SU-DHL-6 (cell line): ENCODE measurements at regions not wholly inside any gene's neighbourhood (a gene's known extent, or its start where the extent isn't known, plus 50 kb on each side); places are given as distances from the start of the nearest gene placed in this dataset.

Source experiments
- H2AFZ ChIP-seq: fragments of 200-600 bp; sonication (generic); 2 replicates; pipeline ENCODE4 v1.6.1; 2014; ENCODE audit warnings: low read depth, mild to moderate bottlenecking, moderate library complexity, mixed read lengths, antibody characterized with exemption, low read length; ENCODE audit not compliant: severe bottlenecking
- H3F3A ChIP-seq: fragments of 200-600 bp; shearing (Covaris generic); 2 replicates; pipeline ENCODE4 v1.6.0; 2016; ENCODE audit warnings: antibody characterized with exemption, mild to moderate bottlenecking; ENCODE audit not compliant: insufficient read depth
- H3K27ac ChIP-seq: fragments of 200-600 bp; sonication (generic); 2 replicates; pipeline ENCODE4 v1.5.1; 2016; ENCODE audit warnings: low read depth, mild to moderate bottlenecking, low read length, moderate library complexity, mixed read lengths
- H3K27me3 ChIP-seq: fragments of 200-600 bp; sonication (generic), shearing (Covaris generic); 2 replicates; pipeline ENCODE4 v1.6.0; 2014; ENCODE audit warnings: mild to moderate bottlenecking, low read length
- H3K36me3 ChIP-seq: fragments of 200-600 bp; sonication (generic); 2 replicates; pipeline ENCODE4 v1.6.1; 2014; ENCODE audit warnings: mild to moderate bottlenecking, low read length, mixed read lengths
- H3K4me2 ChIP-seq: fragments of 300-600, 200-600 bp; shearing (Covaris generic), sonication (generic); 2 replicates; pipeline ENCODE4 v1.6.0; 2014; ENCODE audit warnings: low read length, low read depth, mild to moderate bottlenecking; ENCODE audit not compliant: poor library complexity, severe bottlenecking
- H3K4me3 ChIP-seq: fragments of 200-600 bp; sonication (generic); 2 replicates; pipeline ENCODE4 v1.5.1; 2014; ENCODE audit warnings: antibody characterized with exemption, low read length, mild to moderate bottlenecking, mixed read lengths; ENCODE audit not compliant: insufficient read depth, poor library complexity, severe bottlenecking
- H3K79me2 ChIP-seq: fragments of 200-600 bp; sonication (generic); 2 replicates; pipeline ENCODE4 v1.6.1; 2014; ENCODE audit warnings: mild to moderate bottlenecking, low read length, moderate library complexity; ENCODE audit not compliant: insufficient read depth
- H3K9ac ChIP-seq: fragments of 200-600 bp; sonication (generic); 2 replicates; pipeline ENCODE4 v1.7.0; 2014; ENCODE audit warnings: mild to moderate bottlenecking, low read length
- H3K9me2 ChIP-seq: fragments of 200-600 bp; sonication (generic); replicated peaks from 2 replicates; pipeline ENCODE4 v1.6.1; 2014; ENCODE audit warnings: low read length; ENCODE audit not compliant: insufficient read depth
- H3K9me3 ChIP-seq: fragments of 200-600 bp; sonication (generic); 2 replicates; pipeline ENCODE4 v1.6.1; 2014; ENCODE audit warnings: low read length, mixed read lengths; ENCODE audit not compliant: insufficient read depth
- H4K20me1 ChIP-seq: fragments of 200-600 bp; sonication (generic); 2 replicates; pipeline ENCODE4 v1.6.1; 2014; ENCODE audit warnings: low read depth, mild to moderate bottlenecking, antibody characterized with exemption, low read length, moderate library complexity, mixed read lengths
- CTCF ChIP-seq: fragments of 200-600 bp; sonication (generic); IDR thresholded peaks from one replicate; pipeline ENCODE4 v1.5.1; 2017; ENCODE audit warnings: antibody characterized with exemption, mild to moderate bottlenecking, low read length, moderate library complexity; ENCODE audit not compliant: insufficient read depth, poor library complexity, severe bottlenecking
- EZH2phosphoT487 ChIP-seq: fragments of 200-600 bp; sonication (generic), shearing (Covaris generic); conservative IDR thresholded peaks from 2 replicates; pipeline ENCODE4 v1.6.1; 2018; ENCODE audit warnings: mild to moderate bottlenecking, antibody characterized with exemption, low read length, moderate library complexity, mixed read lengths

GRCh38 chr4:179544496-179544895, 2102.3 kb upstream of the AGA start:
- no peak overlapping the region for H3K4me2 ChIP-seq
- no peaks in the 10 kb centered on the region for H4K20me1 ChIP-seq
- H3K36me3 ChIP-seq = no peaks in the 10 kb centered on the region

GRCh38 chr4:179552131-179552530, 2109.9 kb upstream of the AGA start:
- no peak overlapping the region for H3K27ac ChIP-seq
- H3K9me2 ChIP-seq = no peaks in the 10 kb centered on the region
- H3K4me2 ChIP-seq = no peak overlapping the region
- no peaks in the 10 kb centered on the region for H3K79me2 ChIP-seq
- no peak overlapping the region for H3K9ac ChIP-seq
- H3K4me3 ChIP-seq = no peak overlapping the region
- no peaks in the 10 kb centered on the region for H4K20me1 ChIP-seq
- TF ChIP-seq EZH2phosphoT487 (no peak), CTCF (no peak)
- no peaks in the 10 kb centered on the region for H3F3A ChIP-seq
- H3K9me3 ChIP-seq = no peaks in the 10 kb centered on the region
- no peaks in the 10 kb centered on the region for H3K36me3 ChIP-seq
- H3K27me3 ChIP-seq = no peaks in the 10 kb centered on the region
- no peak overlapping the region for H2AFZ ChIP-seq

More at GRCh38 chr4:179544496-179544895, 2102.3 kb upstream of the AGA start:
- TF ChIP-seq CTCF (no peak), EZH2phosphoT487 (no peak)
- H3K9me3 ChIP-seq = no peaks in the 10 kb centered on the region
- no peak overlapping the region for H3K27ac ChIP-seq
- H3F3A ChIP-seq = no peaks in the 10 kb centered on the region
- H3K9me2 ChIP-seq = no peaks in the 10 kb centered on the region
- no peak overlapping the region for H3K9ac ChIP-seq
- H3K4me3 ChIP-seq = no peak overlapping the region
- H2AFZ ChIP-seq = no peak overlapping the region
- H3K79me2 ChIP-seq = no peaks in the 10 kb centered on the region
- H3K27me3 ChIP-seq = no peaks in the 10 kb centered on the region

DNA sequence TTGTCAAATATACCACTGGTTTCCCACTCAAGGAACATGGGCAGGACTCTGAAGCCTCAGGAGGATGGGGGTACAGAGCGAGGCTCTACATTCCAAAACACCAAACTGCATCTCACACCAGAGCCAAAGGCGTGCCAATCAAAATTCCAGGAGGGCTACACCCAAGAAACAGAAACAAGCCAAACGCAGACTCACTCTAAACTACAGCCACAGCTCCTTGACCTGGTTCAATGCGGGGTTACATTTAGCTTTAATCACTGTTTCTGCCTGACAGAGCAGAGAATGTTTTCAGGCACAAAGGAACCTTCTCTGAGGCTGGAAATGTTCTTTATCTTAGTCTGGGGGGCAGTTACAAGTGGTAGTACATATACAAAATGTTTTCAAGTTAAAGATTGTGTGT, 2121.5 kb upstream of the AGA start:
- Histone ChIP-seq H3K27me3 (no peaks in the 10 kb centered on the region), H2AFZ (no peak overlapping the region), H3K36me3 (no peaks in the 10 kb centered on the region), H3K79me2 (no peaks in the 10 kb centered on the region), H3K27ac (no peak overlapping the region), H3F3A (no peaks in the 10 kb centered on the region), H3K9me2 (no peaks in the 10 kb centered on the region), H4K20me1 (no peaks in the 10 kb centered on the region), H3K4me2 (no peak overlapping the region), H3K4me3 (no peak overlapping the region), H3K9me3 (no peaks in the 10 kb centered on the region), H3K9ac (no peak overlapping the region)
- no peak for TF ChIP-seq CTCF
- TF ChIP-seq EZH2phosphoT487 = no peak
